ENCODE measurements at regions not wholly inside any gene's neighbourhood (a gene's known extent, or its start where the extent isn't known, plus 50 kb on each side); places are given as distances from the start of the nearest gene placed in this dataset.

DNA sequence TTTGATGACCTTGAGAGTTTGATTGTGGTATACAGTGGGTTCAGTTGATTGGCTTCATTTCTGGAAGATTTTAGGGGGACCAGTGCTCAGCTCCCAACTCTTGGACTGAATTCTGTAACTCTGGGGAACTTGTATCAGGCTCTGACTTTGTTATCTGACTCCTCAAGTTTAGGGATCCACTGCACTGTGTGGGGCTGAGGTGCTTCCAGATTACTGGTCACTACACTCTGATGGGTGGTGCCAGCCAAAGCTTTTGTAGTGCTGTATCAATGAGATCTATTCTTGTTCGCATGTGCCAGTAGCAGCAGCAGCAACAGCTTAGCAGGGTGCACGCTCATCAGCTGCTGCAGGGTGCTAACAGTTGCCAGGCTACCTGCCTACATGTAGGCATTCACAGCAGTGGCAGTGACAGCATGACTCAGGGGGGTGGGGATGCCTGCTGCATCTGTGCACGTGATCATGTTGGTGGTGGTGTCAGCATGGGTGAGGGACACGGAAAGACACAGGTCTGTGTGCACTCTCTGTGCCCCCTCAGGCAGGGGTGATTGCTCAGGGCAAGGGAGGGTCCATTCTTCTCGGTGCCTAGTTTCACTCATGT, 438.8 kb upstream of the SEMA6A start:
- Mint-ChIP-seq H3K9me3 (no peaks in the 10 kb centered on the region), H3K4me1 (ENCODE audit: low read depth) (no peaks in the 10 kb centered on the region), H3K36me3 (ENCODE audit: low read depth) (no peaks in the 10 kb centered on the region), H3K27me3 (ENCODE audit: low read depth) (no peaks in the 10 kb centered on the region), H3K27ac (no peak overlapping the region), H3K4me3 (no peak overlapping the region)

DNA sequence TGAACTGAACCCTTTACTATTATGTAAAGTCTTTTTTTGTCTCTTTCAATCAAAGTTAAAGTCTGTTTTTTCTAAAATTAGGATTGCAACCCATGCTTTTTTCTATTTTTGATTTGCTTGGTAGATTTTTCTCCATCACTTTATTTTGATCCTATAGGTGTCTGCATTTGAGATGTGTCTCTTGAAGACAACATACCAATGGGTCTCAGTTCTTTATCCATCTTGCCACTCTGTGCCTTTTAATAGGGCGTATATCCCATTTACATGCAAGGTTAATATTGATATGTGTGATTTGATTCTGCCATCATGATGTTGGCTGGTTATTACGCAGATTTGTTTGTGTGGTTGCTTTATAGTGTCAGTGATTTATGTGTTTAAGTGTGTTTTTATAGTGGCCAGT, 436.0 kb upstream of the SEMA6A start:
- peaks cover 6% of the 10 kb centered on the region for H3K9me3 Mint-ChIP-seq

DNA sequence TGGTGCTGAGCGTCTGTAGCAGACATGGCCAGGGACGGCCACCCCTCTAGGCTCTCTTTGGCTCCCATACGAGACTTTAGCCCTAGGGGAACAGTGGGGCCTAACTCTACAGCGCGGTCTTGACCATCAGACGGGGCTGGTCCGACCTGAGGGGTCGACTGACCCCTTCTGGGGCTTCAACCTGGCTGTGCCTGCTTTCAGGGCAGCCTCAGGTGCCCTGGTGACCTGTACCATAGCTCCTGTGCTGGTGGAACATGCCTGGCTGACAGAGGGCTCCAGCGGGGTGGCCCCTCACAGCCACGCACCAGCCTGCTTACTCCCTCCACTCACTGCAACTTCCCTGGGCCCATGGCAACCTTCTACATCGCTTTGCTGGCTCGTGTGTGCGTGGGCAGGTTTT, 423.4 kb upstream of the SEMA6A start:
- Mint-ChIP-seq H3K4me1 (ENCODE audit: low read depth) (no peaks in the 10 kb centered on the region), H3K27ac (no peak overlapping the region), H3K36me3 (ENCODE audit: low read depth) (no peaks in the 10 kb centered on the region), H3K4me3 (no peak overlapping the region), H3K27me3 (ENCODE audit: low read depth) (no peaks in the 10 kb centered on the region), H3K9me3 (peaks cover 3% of the 10 kb centered on the region)

More for the DNA sequence above, 436.0 kb upstream of the SEMA6A start:
- H3K36me3 Mint-ChIP-seq (ENCODE audit: low read depth) = no peaks in the 10 kb centered on the region
- H3K4me3 Mint-ChIP-seq = no peak overlapping the region
- no peaks in the 10 kb centered on the region for H3K4me1 Mint-ChIP-seq (ENCODE audit: low read depth)
- H3K27me3 Mint-ChIP-seq (ENCODE audit: low read depth) = no peaks in the 10 kb centered on the region
- no peak overlapping the region for H3K27ac Mint-ChIP-seq

DNA sequence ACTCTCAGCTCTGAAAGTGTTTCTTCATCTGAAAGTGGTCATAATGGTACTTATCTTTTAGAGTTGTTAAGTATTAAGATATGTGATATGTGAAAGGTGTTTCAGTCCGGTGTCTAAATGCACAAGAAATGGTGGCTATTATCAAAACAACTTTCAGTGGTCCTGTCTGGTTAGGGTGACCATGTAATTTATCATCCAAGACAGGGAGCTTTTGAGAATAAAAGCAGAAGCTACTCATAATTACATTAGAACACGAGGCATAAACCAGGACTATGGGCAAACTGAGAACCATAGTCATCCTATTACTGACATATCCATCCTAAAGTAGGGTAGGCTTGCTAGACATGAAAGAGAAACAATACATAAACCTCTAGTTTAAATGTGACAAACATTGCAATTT, 418.1 kb upstream of the SEMA6A start:
- Mint-ChIP-seq H3K9me3 (peaks cover 3% of the 10 kb centered on the region), H3K27me3 (ENCODE audit: low read depth) (no peaks in the 10 kb centered on the region), H3K4me1 (ENCODE audit: low read depth) (no peaks in the 10 kb centered on the region), H3K36me3 (ENCODE audit: low read depth) (no peaks in the 10 kb centered on the region), H3K27ac (no peak overlapping the region), H3K4me3 (no peak overlapping the region)

DNA sequence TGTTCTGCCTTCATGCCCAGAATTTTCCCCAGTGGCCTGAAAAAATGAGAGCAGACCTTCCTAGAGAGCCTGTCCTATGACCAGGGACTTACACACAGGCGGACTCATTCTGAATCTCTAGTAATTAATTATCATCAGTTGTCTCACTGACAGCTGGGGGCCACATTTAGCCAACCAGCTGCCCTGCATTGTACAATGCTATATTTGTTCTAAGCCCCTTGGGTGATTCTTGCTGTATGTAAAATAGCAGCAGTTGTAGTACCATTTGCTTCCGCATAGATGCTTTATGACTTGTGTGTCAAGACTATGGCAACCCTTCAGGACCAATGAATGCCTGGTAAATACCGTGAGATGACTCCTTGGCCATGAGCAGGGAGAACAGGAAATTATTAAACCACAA, 415.4 kb upstream of the SEMA6A start:
- no peaks in the 10 kb centered on the region for H3K9me3 Mint-ChIP-seq
- no peaks in the 10 kb centered on the region for H3K4me1 Mint-ChIP-seq (ENCODE audit: low read depth)
- H3K36me3 Mint-ChIP-seq (ENCODE audit: low read depth) = no peaks in the 10 kb centered on the region
- H3K27me3 Mint-ChIP-seq (ENCODE audit: low read depth) = no peaks in the 10 kb centered on the region
- no peak overlapping the region for H3K4me3 Mint-ChIP-seq
- no peak overlapping the region for H3K27ac Mint-ChIP-seq

DNA sequence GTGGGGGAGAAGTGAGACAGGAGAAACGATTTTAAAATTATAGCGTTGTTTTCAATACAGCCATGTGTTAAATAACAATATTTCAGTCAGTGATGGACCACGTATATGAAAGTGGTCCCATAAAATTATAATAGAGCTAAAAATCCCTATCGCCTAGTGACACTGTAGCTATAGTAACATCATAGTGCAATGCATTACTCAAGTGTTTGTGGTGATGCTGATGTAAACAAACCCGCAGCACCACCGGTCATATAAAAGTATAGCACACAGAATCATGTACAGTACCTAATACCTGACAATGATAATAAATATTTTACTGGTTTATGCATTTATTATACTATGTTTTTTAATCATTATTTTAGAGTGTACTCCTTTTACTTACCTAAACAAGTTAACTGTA, 407.4 kb upstream of the SEMA6A start:
- Mint-ChIP-seq H3K4me3 (no peak overlapping the region), H3K27me3 (ENCODE audit: low read depth) (no peaks in the 10 kb centered on the region), H3K27ac (no peak overlapping the region), H3K4me1 (ENCODE audit: low read depth) (no peaks in the 10 kb centered on the region), H3K36me3 (ENCODE audit: low read depth) (no peaks in the 10 kb centered on the region), H3K9me3 (no peaks in the 10 kb centered on the region)

DNA sequence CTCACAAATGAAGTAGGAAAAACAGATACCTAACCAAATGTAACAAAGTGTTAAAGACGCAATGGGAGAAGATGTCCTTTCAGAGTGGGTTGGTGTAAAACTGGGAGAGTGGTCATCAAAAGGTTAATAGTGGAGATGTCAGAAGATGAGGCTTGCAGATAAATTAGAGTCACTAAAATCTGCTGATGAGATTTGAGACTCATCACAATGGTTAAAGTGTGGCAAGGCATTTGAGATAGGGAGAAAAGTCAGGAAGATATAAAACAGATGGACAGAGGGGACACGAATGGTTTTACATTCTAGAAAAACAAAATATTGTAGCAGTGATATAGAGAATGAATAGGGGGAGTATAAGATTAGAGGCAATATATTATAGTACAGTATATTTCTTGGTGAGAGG, 406.0 kb upstream of the SEMA6A start:
- Mint-ChIP-seq H3K27ac (no peak overlapping the region), H3K36me3 (ENCODE audit: low read depth) (no peaks in the 10 kb centered on the region), H3K9me3 (no peaks in the 10 kb centered on the region)

DNA sequence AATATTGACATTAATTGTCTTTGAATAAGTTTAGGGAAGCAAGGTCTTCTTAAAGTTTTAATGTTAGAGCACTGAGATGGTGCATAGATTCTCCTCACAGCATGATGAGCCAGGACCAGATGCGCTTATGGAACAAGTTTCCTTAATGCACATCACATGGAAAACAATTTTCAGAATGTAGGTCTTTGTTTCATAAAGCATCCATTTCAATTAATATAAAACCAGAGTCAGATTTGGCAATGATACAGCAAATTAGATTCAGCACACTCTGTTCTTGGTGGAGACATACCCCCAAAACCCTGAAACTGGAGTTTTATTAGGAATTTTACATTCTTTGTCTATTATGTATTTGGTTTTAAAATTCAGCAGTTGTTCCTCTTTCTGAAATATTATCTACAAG, 402.1 kb upstream of the SEMA6A start:
- H3K9me3 Mint-ChIP-seq = no peaks in the 10 kb centered on the region
- no peaks in the 10 kb centered on the region for H3K27me3 Mint-ChIP-seq (ENCODE audit: low read depth)
- H3K27ac Mint-ChIP-seq = no peak overlapping the region
- no peaks in the 10 kb centered on the region for H3K36me3 Mint-ChIP-seq (ENCODE audit: low read depth)
- no peaks in the 10 kb centered on the region for H3K4me1 Mint-ChIP-seq (ENCODE audit: low read depth)
- no peak overlapping the region for H3K4me3 Mint-ChIP-seq

More for the DNA sequence above, 406.0 kb upstream of the SEMA6A start:
- Mint-ChIP-seq H3K27me3 (ENCODE audit: low read depth) (no peaks in the 10 kb centered on the region), H3K4me3 (no peak overlapping the region), H3K4me1 (ENCODE audit: low read depth) (no peaks in the 10 kb centered on the region)

DNA sequence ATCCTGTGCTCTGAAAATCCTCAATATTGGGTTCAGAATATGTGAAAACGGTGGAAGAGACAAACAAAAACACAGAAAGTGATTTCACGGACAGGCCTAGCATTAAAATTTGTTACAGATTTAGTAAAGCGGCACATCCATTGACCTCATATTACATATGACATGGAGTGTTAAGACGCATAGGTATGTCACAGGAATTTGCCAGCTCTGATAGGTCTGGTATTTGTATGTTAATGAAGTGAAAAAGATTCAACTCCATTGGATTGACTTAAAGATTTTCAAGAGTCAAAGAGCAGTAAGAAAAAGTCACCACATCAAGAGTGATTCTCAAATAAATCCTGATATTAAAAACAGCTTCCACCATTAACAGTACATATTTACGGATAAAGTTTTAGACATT, 396.5 kb upstream of the SEMA6A start:
- H3K36me3 Mint-ChIP-seq (ENCODE audit: low read depth) = no peaks in the 10 kb centered on the region
- H3K9me3 Mint-ChIP-seq = no peaks in the 10 kb centered on the region
- no peak overlapping the region for H3K4me3 Mint-ChIP-seq
- no peaks in the 10 kb centered on the region for H3K27me3 Mint-ChIP-seq (ENCODE audit: low read depth)
- no peak overlapping the region for H3K27ac Mint-ChIP-seq
- H3K4me1 Mint-ChIP-seq (ENCODE audit: low read depth) = no peaks in the 10 kb centered on the region

DNA sequence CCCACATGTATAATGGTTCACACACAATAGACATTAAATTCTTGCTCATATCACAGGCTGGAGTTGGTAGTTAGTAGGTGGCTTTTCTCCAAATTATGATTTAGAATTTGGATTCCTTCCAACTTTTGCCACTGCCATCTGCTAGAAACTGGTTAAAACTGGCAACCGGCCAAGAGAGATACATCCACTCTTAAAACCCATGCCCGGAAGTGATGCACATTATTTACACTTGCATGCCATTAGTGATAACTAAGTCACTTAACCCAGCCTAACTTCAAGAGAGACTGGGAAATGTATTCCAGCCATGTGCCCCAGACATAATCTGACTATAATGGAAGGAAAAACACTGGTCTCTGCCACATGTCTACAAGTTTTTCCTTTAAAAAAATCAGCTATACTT, 395.7 kb upstream of the SEMA6A start:
- Mint-ChIP-seq H3K9me3 (no peaks in the 10 kb centered on the region), H3K36me3 (ENCODE audit: low read depth) (no peaks in the 10 kb centered on the region), H3K4me1 (ENCODE audit: low read depth) (no peaks in the 10 kb centered on the region), H3K27me3 (ENCODE audit: low read depth) (no peaks in the 10 kb centered on the region), H3K4me3 (no peak overlapping the region), H3K27ac (no peak overlapping the region)

DNA sequence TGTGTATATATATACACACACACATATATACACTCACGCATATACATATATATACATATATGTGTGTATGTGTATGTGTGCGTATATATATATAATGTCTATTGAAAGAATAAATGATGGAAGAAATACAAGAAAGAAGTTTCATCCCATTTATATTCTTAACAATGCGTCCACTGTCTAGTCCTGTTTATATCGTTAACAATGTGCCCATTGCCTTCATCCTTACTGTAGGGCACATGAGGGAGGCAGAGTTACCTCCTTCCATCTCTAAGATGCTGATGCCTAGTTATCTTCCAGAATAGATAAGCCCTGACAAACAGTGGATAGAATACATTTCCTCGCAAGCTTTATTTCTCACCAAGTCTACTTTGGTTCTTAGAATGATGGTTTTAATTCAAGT, 389.8 kb upstream of the SEMA6A start:
- Mint-ChIP-seq H3K9me3 (no peaks in the 10 kb centered on the region), H3K4me1 (ENCODE audit: low read depth) (no peaks in the 10 kb centered on the region), H3K4me3 (no peak overlapping the region), H3K36me3 (ENCODE audit: low read depth) (no peaks in the 10 kb centered on the region), H3K27me3 (ENCODE audit: low read depth) (no peaks in the 10 kb centered on the region), H3K27ac (no peak overlapping the region)

DNA sequence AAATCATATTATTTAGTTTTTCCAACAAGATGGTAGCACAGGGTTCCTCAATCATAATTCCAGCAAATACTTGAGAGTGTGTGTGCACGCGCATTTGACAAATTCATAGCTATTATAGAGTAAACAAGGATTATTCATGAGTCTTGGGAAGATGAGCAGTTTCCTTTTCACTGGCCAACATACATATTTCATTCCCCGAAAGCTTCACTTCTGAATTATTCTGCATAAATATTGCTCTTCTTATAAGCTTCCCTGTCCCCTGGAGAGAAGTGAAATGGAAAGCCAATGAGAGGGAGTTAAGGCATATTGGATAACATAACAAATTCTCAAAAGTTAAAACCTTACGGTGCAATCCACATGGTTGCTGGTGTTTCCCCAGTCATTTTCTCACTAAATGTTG, 386.4 kb upstream of the SEMA6A start:
- Mint-ChIP-seq H3K4me1 (ENCODE audit: low read depth) (no peaks in the 10 kb centered on the region), H3K27me3 (ENCODE audit: low read depth) (no peaks in the 10 kb centered on the region), H3K9me3 (no peaks in the 10 kb centered on the region), H3K27ac (no peak overlapping the region), H3K36me3 (ENCODE audit: low read depth) (no peaks in the 10 kb centered on the region), H3K4me3 (no peak overlapping the region)

DNA sequence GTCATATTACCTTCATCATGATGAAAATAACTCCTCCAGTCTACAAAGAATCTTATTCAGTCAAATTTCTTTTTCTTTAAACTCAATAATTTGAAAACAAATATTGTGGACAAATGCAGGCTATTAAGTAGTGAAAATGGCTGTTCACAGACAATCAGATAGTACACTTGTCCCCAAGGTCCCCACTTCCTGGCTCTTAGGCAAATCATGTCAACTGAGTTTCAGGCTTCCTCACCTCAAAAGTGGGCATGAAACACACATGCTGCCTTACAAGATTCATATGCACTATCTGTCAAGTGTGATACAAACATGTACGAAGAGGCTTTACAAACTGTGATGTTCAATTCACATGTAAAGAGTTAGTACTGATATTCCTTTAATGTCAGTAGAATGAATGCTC, 385.2 kb upstream of the SEMA6A start:
- Mint-ChIP-seq H3K4me3 (no peak overlapping the region), H3K9me3 (no peaks in the 10 kb centered on the region), H3K4me1 (ENCODE audit: low read depth) (no peaks in the 10 kb centered on the region), H3K27me3 (ENCODE audit: low read depth) (no peaks in the 10 kb centered on the region), H3K27ac (no peak overlapping the region), H3K36me3 (ENCODE audit: low read depth) (no peaks in the 10 kb centered on the region)

DNA sequence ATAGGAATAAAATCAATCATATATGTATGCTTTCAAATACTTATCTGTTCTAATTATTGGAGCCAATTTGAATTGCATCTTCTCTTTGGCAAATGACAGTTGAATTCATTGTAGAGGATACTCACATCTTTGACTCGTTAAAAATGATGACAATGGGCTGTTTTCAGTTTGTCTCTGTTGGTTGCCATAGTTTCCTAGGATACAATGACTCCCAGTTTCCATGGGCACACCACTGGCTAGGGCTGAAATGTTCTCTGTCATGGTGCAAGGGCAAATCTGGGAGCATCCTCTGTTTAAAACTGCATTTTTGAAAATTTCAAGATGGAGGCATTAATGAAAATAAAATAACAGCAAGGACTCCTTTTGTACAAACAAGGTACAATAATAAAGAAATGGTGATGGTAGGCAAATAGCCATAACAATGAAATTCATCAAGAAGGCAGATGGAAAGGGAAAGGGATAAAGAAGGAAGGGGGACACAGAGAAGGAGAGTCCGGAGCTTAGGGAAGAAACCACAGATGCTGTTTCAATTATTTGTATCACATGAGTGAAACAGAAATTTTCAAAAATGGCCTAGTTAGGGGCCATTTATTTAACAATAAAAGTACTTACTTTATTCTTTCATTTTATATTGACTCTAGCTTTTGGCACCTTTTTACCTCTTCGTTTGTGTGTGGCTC, 378.8 kb upstream of the SEMA6A start:
- Mint-ChIP-seq H3K4me3 (no peak overlapping the region), H3K36me3 (ENCODE audit: low read depth) (no peaks in the 10 kb centered on the region), H3K4me1 (ENCODE audit: low read depth) (peaks cover under 1% of the 10 kb centered on the region), H3K9me3 (no peaks in the 10 kb centered on the region), H3K27ac (no peak overlapping the region), H3K27me3 (ENCODE audit: low read depth) (peaks cover 3% of the 10 kb centered on the region)

DNA sequence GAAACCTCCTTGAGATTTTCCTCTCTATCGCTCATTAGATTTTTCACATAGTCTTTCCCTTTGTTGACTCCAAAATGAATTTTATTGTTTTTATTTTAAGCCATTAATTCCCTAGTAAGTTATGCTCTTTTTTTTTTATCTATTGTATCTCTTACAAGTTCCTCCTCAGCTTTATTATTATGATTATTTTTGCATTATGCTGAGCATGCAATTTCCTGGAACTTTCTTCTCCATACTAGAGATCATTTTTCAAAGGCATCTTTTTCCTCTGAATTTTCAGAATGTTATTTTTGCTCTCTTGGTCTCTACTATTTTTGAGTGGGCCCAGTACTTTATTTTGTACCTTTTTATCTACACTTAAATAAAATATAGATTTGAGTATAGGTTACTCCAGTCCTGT, 376.6 kb upstream of the SEMA6A start:
- Mint-ChIP-seq H3K27ac (no peak overlapping the region), H3K9me3 (no peaks in the 10 kb centered on the region), H3K4me1 (ENCODE audit: low read depth) (peaks cover 2% of the 10 kb centered on the region), H3K36me3 (ENCODE audit: low read depth) (no peaks in the 10 kb centered on the region), H3K27me3 (ENCODE audit: low read depth) (peaks cover 3% of the 10 kb centered on the region), H3K4me3 (no peak overlapping the region)
